Stimulated activated CD4-positive, alpha-beta T cell treated with anti-CD3 and anti-CD28 coated beads, Interleukin-2, amount 100 ng/mL, for 48 hours (primary cell): ENCODE measurements at regions not wholly inside any gene's neighbourhood (a gene's known extent, or its start where the extent isn't known, plus 50 kb on each side); places are given as distances from the start of the nearest gene placed in this dataset.
"Not testable (repeated sequence)": the region's sequence is repeated elsewhere in the genome, so short reads cannot be mapped to it uniquely, and the experiment has no call there.

ENCODE experiments used
- DNase-seq, 2 donors: peaks; one replicate each; pipeline ENCODE4 v3.0.0-alpha.2; 2020

- not testable (repeated sequence) for DNase-seq
Observed at GRCh38 chr16:16448423-16448822, 69.5 kb downstream of the NPIPA7 start.

GRCh38 chr16:16449712-16450237 is 70.8 kb downstream of the NPIPA7 start:
- DNase-seq, result not testable (repeated sequence)

- not testable (repeated sequence) for DNase-seq
Observed at GRCh38 chr16:16451721-16452410, 72.9 kb downstream of the NPIPA7 start.

DNA sequence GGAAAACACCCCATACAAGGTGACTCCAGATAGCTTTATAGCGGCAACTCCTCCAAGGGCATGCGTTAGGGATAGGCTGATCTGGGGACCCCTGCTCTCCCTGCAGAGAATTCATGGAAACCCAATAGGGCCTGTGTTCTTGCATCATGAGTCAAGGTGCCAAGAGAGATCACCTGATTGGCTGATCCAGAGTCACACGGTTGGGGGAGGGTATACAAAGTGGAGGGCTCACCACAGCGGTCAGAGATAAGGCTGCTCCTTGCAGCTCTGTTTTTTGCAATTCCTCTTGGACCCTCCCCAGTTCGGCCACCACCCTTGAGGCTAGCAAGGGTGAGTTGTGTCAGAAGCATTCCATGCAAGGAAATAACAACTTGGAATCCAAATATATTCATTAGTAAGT is 79.6 kb downstream of the NPIPA7 start:
- DNase-seq, result not testable (repeated sequence)

DNA sequence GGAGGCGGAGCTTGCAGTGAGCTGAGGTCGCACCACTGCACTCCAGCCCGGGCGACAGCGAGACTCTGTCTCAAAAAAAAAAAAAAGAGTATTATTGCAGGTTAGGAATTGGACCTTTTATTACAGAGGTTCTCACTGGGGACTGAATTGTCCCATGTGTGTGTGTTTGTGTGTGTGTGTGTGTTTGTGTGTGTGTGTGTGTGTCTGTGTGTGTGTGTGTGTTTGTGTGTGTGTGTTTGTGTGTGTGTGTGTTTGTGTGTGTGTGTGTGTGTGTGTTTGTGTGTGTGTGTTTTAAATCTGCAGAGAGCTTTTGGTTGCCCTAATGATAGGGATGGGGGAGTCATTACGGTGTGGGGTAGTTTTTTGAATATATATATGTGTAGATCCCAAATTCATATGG is 84.9 kb downstream of the NPIPA7 start:
- DNase-seq, result not testable (repeated sequence)

- DNase-seq, result not testable (repeated sequence)
Observed at GRCh38 chr16:16488919-16489318, 110.0 kb downstream of the NPIPA7 start.

GRCh38 chr16:16489466-16489865 is 110.5 kb downstream of the NPIPA7 start:
- DNase-seq, result not testable (repeated sequence)

DNA sequence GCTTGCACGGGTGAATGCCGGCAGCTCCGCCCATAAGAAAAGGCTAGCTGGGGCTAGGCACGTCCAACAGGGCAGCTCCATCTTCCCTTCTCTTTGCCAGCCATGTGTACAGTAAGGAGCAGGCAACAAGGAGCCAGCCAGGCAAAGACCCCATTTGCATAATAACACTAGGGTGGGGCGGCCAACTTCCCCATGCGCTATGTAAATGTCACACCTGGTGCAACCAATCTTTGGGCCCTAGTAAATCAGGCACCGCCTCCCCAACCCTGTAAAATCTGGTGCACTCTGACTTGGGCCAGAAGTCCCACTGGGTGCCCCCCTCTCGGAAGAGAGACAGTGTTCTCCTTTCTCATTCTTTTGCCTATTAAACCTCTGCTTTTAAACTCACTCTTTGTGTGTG is 115.2 kb downstream of the NPIPA7 start:
- DNase-seq, result not testable (repeated sequence)

- DNase-seq, result not testable (repeated sequence)
Observed at GRCh38 chr16:16494998-16495397, 116.1 kb downstream of the NPIPA7 start.

DNA sequence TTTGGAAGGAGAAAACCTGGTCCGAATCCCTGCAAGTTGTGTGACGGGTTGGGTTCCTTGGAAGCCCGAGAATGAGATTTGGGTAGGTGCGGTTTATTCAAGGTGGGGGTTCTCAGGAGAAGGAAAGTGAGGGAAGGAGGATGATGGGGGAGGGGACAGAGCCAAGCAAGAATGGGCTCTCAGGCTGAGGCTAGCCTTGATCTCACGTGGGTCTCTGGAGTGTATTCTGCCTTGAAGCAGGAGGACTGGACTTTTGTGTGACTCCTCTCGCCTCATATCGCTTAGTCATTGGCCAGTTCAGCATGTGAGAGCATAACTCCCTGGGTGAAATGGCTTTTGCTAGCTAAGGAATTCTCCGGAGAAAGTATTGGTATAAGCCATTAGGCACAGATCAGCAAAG is 120.9 kb downstream of the NPIPA7 start:
- not testable (repeated sequence) for DNase-seq

- DNase-seq, result not testable (repeated sequence)
Observed at GRCh38 chr16:16507041-16507440, 128.1 kb downstream of the NPIPA7 start.

- not testable (repeated sequence) for DNase-seq
Observed at GRCh38 chr16:16508344-16508743, 129.4 kb downstream of the NPIPA7 start.

DNA sequence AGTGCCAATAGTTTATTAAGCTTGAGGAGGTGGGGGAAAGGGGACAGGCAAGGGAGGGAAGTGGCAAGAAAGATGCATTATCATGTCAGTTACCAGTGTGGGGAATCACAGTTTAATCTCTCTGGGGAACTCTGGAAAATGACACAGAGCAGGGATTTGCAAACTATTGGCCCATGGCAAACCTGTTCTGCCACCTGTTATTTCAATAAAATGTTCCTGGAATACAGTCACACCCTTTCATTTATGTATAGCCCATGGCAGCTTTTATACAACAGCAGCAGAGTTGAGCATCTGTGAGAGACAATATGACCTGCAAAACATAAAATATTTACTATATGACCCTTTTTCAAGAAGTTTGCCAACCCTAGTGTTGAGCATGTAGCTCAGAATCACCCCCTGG is 140.5 kb downstream of the NPIPA7 start:
- not testable (repeated sequence) for DNase-seq

- not testable (repeated sequence) for DNase-seq
Observed at GRCh38 chr16:16521239-16522002, 142.5 kb downstream of the NPIPA7 start.

DNA sequence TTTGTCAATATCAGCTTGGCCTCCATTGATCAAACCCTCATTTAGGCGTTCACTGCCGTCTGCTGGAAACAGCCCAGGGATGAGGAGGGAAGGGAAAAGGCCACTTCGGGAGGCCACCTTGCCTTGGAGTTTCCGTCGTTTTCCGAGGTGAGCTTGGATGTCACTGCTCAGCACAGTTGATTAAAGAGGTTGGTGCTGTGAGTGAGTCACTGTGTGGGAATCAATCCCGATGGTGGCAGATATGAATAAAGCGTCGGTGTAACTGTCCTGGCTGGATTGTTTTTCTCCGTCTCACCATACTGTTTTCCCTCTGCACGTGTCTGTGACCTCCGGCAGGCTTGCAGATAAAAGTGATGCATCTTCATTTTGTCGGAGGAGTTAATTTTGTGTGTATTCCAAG is 148.1 kb downstream of the NPIPA7 start:
- not testable (repeated sequence) for DNase-seq

DNA sequence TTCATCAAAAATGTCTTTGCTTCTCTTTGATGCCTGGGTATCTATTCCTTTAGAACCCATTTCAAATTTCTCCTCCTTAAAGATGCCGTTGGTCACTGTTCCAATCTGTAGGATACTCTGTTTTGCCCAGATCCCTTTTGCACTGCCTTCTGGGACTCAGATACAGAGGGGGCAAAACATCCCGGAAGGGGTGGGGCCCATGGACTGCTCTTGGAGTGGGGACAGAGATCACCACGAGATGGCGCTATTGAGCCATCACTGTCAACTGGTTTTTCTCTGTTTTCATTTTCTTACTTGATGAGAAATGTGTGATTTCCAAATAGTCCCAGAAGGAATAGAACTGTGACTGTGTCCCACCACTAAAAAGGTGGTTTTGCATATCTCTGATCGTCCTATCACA is 151.8 kb downstream of the NPIPA7 start:
- DNase-seq, result not testable (repeated sequence)

GRCh38 chr16:16535565-16535964 is 156.6 kb downstream of the NPIPA7 start:
- DNase-seq, result not testable (repeated sequence)

DNA sequence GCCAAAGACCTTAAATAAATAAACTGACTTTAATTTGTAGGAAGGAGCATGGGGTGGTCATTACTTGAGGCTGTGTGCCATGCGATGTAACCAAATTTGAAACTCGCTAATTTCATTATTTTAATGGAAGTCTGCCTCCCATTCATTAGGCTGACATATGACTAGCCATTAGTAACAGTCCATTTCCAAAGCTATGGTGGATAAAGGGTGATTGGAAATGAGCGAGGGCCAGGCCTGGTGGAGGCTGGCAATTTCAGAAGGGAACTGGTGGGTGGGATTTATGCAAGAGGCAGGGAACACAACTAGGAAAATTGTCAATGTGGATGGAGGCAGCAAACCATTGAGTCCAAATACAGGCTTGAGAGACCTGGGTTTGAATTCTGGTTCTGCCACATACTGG is 157.2 kb downstream of the NPIPA7 start:
- not testable (repeated sequence) for DNase-seq

GRCh38 chr16:16549710-16550109 is 170.8 kb downstream of the NPIPA7 start:
- DNase-seq, result not testable (repeated sequence)

DNA sequence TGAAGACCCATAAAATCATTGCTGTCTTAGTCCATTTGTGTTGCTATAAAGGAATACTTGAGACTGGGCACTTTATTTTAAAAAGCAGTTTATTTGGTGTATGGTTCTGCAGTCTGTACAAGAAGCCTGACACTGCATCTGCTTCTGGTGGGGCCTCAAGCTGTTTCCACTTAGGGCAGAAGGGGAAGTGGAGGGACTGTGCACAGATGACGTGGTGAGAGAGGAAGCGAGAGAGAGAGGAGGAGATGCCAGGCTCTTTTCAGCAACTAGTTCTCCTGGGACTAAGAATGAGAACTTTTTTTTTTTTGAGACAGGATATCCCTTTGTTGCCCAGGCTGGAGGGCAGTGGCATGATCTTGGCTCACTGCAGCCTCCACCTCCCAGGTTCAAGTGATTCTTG is 171.9 kb downstream of the NPIPA7 start:
- DNase-seq, result not testable (repeated sequence)

DNA sequence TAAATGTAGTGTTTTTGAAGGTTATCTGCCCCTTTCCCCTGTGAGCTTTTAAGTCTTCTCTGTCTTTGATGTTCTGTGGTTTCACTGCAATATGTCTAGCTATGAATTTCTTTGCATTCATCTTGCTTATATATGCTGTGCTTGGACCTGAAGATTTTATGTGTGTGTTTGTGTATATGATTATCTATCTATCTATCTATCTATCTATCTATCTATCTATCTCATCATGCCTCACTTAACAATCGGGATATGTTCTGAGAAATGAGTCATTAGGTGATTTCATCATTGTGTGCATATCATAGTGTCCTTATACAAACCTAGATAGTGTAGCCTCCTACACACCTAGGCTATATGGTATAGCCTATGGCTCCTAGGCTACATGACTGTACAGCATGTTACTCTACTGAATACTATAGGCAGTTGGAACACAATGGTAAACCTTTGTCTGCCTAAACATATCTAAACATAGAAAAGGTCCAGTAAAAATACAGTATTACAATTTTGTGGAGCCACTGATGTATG is 173.9 kb downstream of the NPIPA7 start:
- not testable (repeated sequence) for DNase-seq

- not testable (repeated sequence) for DNase-seq
Observed at GRCh38 chr16:16559179-16559740, 180.3 kb downstream of the NPIPA7 start.

- DNase-seq, result not testable (repeated sequence)
Observed at GRCh38 chr16:16561532-16561931, 182.6 kb downstream of the NPIPA7 start.
